CD14-positive monocyte (primary cell): ENCODE measurements at regions not wholly inside any gene's neighbourhood (a gene's known extent, or its start where the extent isn't known, plus 50 kb on each side); places are given as distances from the start of the nearest gene placed in this dataset.

Source experiments
- DNase-seq, 3 donors: peaks; one replicate each; pipeline ENCODE4 v3.0.0-alpha.2; 2011 to 2022
- H2AFZ ChIP-seq: 2 replicates; pipeline ENCODE4 v1.6.0; 2012; ENCODE audit warnings: mild to moderate bottlenecking, low read depth, low read length, inconsistent platforms; ENCODE audit not compliant: insufficient read depth, poor library complexity, severe bottlenecking
- H3K27ac ChIP-seq, 2 donors: 1 replicate in 1 of 2; 2 replicates in 1 of 2; pipeline ENCODE4 v1.5.1; 2012 to 2013; ENCODE audit warnings: low read length in 2 of 2, control low read depth in 1 of 2, inconsistent platforms in 1 of 2, low read depth in 1 of 2, mild to moderate bottlenecking in 1 of 2
- H3K27me3 ChIP-seq, 2 donors: one replicate each; pipeline versions ENCODE4 v1.6.0 to v1.6.1; 2011 to 2013; ENCODE audit warnings: low read length in 2 of 2; ENCODE audit not compliant: control insufficient read depth in 2 of 2, insufficient read depth in 2 of 2
- H3K36me3 ChIP-seq, 2 donors: replicated peaks in 1 of 2; 1 replicate in 1 of 2; 2 replicates in 1 of 2; pipeline versions ENCODE4 v1.5.1 to v1.6.1; 2012 to 2013; ENCODE audit warnings: low read length in 2 of 2, control low read depth in 1 of 2, inconsistent platforms in 1 of 2, mild to moderate bottlenecking in 1 of 2; ENCODE audit not compliant: insufficient read depth in 2 of 2, control insufficient read depth in 1 of 2
- H3K4me1 ChIP-seq, 2 donors: 1 replicate in 1 of 2; 2 replicates in 1 of 2; pipeline versions ENCODE4 v1.5.1 to v1.6.1; 2012 to 2013; ENCODE audit warnings: low read length in 2 of 2, control low read depth in 1 of 2, inconsistent platforms in 1 of 2, mild to moderate bottlenecking in 1 of 2, moderate library complexity in 1 of 2; ENCODE audit not compliant: insufficient read depth in 2 of 2, control insufficient read depth in 1 of 2
- H3K4me2 ChIP-seq: replicated peaks from 2 replicates; pipeline ENCODE3; 2012; ENCODE audit warnings: low read length, moderate library complexity, mild to moderate bottlenecking; ENCODE audit not compliant: poor library complexity, severe bottlenecking; ENCODE audit errors: extremely low read depth
- H3K4me3 ChIP-seq, 3 experiments: fragments of 200-600 bp in 1 of 3; sonication (generic) in 1 of 3; replicated peaks in 1 of 3; 1 replicate in 2 of 3; 2 replicates in 1 of 3; pipeline ENCODE4 v1.5.1; 2011 to 2013; ENCODE audit warnings: low read length in 3 of 3, mild to moderate bottlenecking in 3 of 3, control low read depth in 2 of 3, low read depth in 2 of 3, inconsistent platforms in 1 of 3, moderate library complexity in 1 of 3
- H3K79me2 ChIP-seq: 2 replicates; pipeline ENCODE4 v1.6.0; 2012; ENCODE audit warnings: mild to moderate bottlenecking, control low read depth, inconsistent platforms, low read length, moderate library complexity; ENCODE audit not compliant: insufficient read depth
- H3K9ac ChIP-seq: 2 replicates; pipeline ENCODE4 v1.6.0; 2017; ENCODE audit warnings: low read length, mild to moderate bottlenecking; ENCODE audit not compliant: insufficient read depth, poor library complexity, severe bottlenecking
- H3K9me3 ChIP-seq, 2 donors: replicated peaks in 1 of 2; 1 replicate in 1 of 2; 2 replicates in 1 of 2; pipeline versions ENCODE4 v1.5.1 to v1.6.1; 2012 to 2013; ENCODE audit warnings: low read length in 2 of 2, control low read depth in 1 of 2; ENCODE audit not compliant: control insufficient read depth in 1 of 2, insufficient read depth in 1 of 2
- H4K20me1 ChIP-seq: 2 replicates; pipeline ENCODE4 v1.6.0; 2012; ENCODE audit warnings: mild to moderate bottlenecking, low read length, control low read depth, moderate library complexity; ENCODE audit not compliant: insufficient read depth
- H3K27ac Mint-ChIP-seq, 7 donors: one replicate each; pipeline ENCODE4 v1.8.0; 2020; ENCODE audit warnings: mild to moderate bottlenecking in 7 of 7, mixed read lengths in 7 of 7, moderate library complexity in 6 of 7, inconsistent platforms in 2 of 7
- H3K27me3 Mint-ChIP-seq, 3 donors: one replicate each; pipeline ENCODE4 v1.8.0; 2021 to 2022; ENCODE audit warnings: low read depth in 3 of 3, mild to moderate bottlenecking in 3 of 3, mixed read lengths in 3 of 3, moderate library complexity in 3 of 3, inconsistent platforms in 1 of 3
- H3K36me3 Mint-ChIP-seq, 2 donors: one replicate each; pipeline ENCODE4 v1.8.0; 2020; ENCODE audit warnings: mixed read lengths in 2 of 2, inconsistent platforms in 1 of 2, mild to moderate bottlenecking in 1 of 2
- H3K4me1 Mint-ChIP-seq: one replicate; pipeline ENCODE4 v1.8.0; 2020; ENCODE audit warnings: mild to moderate bottlenecking, mixed read lengths
- H3K4me3 Mint-ChIP-seq, 2 donors: one replicate each; pipeline ENCODE4 v1.8.0; 2020; ENCODE audit warnings: mild to moderate bottlenecking in 2 of 2, mixed read lengths in 2 of 2, moderate library complexity in 1 of 2
- H3K9me3 Mint-ChIP-seq, 7 donors: one replicate each; pipeline ENCODE4 v1.8.0; 2020 to 2022; ENCODE audit warnings: mixed read lengths in 7 of 7, mild to moderate bottlenecking in 6 of 7, moderate library complexity in 6 of 7, inconsistent platforms in 2 of 7
- WGBS: methylation state at CpG from one replicate; pipeline ENCODE4 v1.1.5; 2013; ENCODE audit warnings: missing lambda C conversion rate; ENCODE audit not compliant: insufficient coverage; 5-methylcytosine and 5-hydroxymethylcytosine counted together
- intact Hi-C, 2 donors: fragments of 100-400 bp; cut with micrococcal nuclease; formaldehyde crosslinking; loops; one replicate each; pipeline versions ENCODE4 v1.15.0 to v1.15.1; 2023
- TF ChIP-seq, protein P1 (sequence below): fragments of 200-600 bp; IDR thresholded peaks from one replicate; pipeline ENCODE4 v1.8.0; 2022; ENCODE audit warnings: antibody characterized with exemption, mild to moderate bottlenecking

DNA sequence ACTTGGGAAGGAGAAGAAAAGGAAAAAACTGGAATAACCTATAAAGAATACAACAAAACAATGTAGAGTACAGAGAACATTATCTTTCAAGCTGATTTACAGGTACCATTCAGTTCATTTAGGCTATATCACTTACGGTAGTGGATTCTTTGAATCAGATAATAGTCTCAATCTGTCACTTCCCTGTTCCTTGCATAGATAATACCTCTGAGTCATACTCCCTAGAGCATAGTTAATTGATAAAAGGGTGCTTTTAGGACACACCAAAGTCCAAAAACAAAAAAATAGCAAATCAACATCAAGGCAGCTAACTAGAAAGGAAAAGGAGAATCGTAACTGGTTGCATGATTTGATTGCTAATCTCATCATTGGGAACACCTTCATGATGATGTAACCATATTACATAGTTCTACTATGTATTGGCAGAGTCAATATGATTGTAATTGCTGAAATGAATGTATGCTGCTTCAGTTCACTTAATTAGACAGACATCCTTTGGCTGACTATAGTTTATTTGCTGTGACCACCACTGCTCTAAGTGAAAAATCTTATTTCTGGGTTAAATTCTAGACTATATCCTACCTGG lies 844.4 kb downstream of the GATA3 start:
- no peaks in the 10 kb centered on the region for H3K36me3 ChIP-seq
- no peak overlapping the region for H3K27ac ChIP-seq
- no peaks in the 10 kb centered on the region for H3K4me1 ChIP-seq
- TF ChIP-seq, protein P1, sequence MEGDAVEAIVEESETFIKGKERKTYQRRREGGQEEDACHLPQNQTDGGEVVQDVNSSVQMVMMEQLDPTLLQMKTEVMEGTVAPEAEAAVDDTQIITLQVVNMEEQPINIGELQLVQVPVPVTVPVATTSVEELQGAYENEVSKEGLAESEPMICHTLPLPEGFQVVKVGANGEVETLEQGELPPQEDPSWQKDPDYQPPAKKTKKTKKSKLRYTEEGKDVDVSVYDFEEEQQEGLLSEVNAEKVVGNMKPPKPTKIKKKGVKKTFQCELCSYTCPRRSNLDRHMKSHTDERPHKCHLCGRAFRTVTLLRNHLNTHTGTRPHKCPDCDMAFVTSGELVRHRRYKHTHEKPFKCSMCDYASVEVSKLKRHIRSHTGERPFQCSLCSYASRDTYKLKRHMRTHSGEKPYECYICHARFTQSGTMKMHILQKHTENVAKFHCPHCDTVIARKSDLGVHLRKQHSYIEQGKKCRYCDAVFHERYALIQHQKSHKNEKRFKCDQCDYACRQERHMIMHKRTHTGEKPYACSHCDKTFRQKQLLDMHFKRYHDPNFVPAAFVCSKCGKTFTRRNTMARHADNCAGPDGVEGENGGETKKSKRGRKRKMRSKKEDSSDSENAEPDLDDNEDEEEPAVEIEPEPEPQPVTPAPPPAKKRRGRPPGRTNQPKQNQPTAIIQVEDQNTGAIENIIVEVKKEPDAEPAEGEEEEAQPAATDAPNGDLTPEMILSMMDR, result no peak
- Mint-ChIP-seq H3K4me3 (no peak overlapping the region), H3K9me3 (peaks cover 0 to 11% (median 4%) of the 10 kb centered on the region in 7 donors), H3K36me3 (no peaks in the 10 kb centered on the region), H3K27me3 (peaks cover 0 to 4% (median 0%) of the 10 kb centered on the region in 3 donors), H3K4me1 (no peaks in the 10 kb centered on the region), H3K27ac (no peak overlapping the region)
- no peaks in the 10 kb centered on the region for H4K20me1 ChIP-seq
- no peak overlapping the region for H3K4me3 ChIP-seq
- no peak overlapping the region for H2AFZ ChIP-seq
- H3K79me2 ChIP-seq, result no peaks in the 10 kb centered on the region
- intact Hi-C loops, result no loop called here
- H3K9me3 ChIP-seq, result peaks cover 0 to 5% of the 10 kb centered on the region in 2 donors
- WGBS, result no CpG with 5 or more reads among the region's 2 CpGs
- no peak for DNase-seq
- H3K4me2 ChIP-seq, result no peak overlapping the region
- no peaks in the 10 kb centered on the region for H3K27me3 ChIP-seq
- no peak overlapping the region for H3K9ac ChIP-seq

DNA sequence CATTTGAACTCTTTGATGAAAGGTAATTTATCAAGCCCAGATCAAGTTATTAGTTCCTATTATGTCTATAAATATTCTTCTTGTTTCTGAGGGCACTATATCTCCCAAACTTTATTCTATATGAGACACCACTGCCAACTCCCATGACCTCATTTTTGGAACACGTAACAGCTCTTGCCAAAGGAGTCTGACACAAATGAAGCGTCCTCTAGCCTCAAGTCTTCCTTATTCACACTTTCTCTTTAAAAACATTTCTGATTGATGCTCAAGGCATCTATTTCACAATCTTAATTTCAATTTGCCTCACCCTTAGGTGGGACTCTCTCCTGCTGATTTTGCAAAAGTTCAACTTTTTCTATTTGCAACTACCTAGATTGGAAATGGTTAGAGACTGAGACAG lies 848.4 kb downstream of the GATA3 start:
- 85% methylated on average over 2 of the region's 2 CpGs for WGBS
- Histone ChIP-seq H4K20me1 (no peaks in the 10 kb centered on the region), H3K79me2 (no peaks in the 10 kb centered on the region), H3K27ac (no peak overlapping the region), H2AFZ (no peak overlapping the region), H3K27me3 (no peaks in the 10 kb centered on the region), H3K9me3 (peaks cover 0 to 6% of the 10 kb centered on the region in 2 donors), H3K4me1 (no peaks in the 10 kb centered on the region), H3K4me2 (no peak overlapping the region), H3K36me3 (no peaks in the 10 kb centered on the region), H3K9ac (no peak overlapping the region), H3K4me3 (no peak overlapping the region)
- peaks cover 2 to 10% (median 4%) of the 10 kb centered on the region in 7 donors for H3K9me3 Mint-ChIP-seq
- no peak overlapping the region for H3K27ac Mint-ChIP-seq
- TF ChIP-seq, protein P1, result no peak
- H3K36me3 Mint-ChIP-seq, result no peaks in the 10 kb centered on the region
- no peaks in the 10 kb centered on the region for H3K4me1 Mint-ChIP-seq
- no peak for DNase-seq
- intact Hi-C loops, result no loop called here
- H3K27me3 Mint-ChIP-seq, result peaks cover 0 to 2% (median 0%) of the 10 kb centered on the region in 3 donors
- no peak overlapping the region for H3K4me3 Mint-ChIP-seq
